Nephron progenitor cell (in vitro differentiated cells): ENCODE measurements at regions not wholly inside any gene's neighbourhood (a gene's known extent, or its start where the extent isn't known, plus 50 kb on each side); places are given as distances from the start of the nearest gene placed in this dataset.

ENCODE experiments used
- DNase-seq: peaks from one replicate; pipeline ENCODE4 v3.0.0; 2021
- H3K27ac Mint-ChIP-seq: 2 replicates; pipeline ENCODE4 v1.8.0; 2021; ENCODE audit warnings: mild to moderate bottlenecking, moderate library complexity, mixed read lengths
- H3K27me3 Mint-ChIP-seq: 2 replicates; pipeline ENCODE4 v1.8.0; 2021; ENCODE audit warnings: mild to moderate bottlenecking, low read depth, mixed read lengths; ENCODE audit not compliant: poor library complexity
- H3K36me3 Mint-ChIP-seq: 2 replicates; pipeline ENCODE4 v1.8.0; 2021; ENCODE audit warnings: low read depth, mixed read lengths
- H3K4me1 Mint-ChIP-seq: 2 replicates; pipeline ENCODE4 v1.8.0; 2021; ENCODE audit warnings: mixed read lengths
- H3K4me3 Mint-ChIP-seq: 2 replicates; pipeline ENCODE4 v1.8.0; 2021; ENCODE audit warnings: mild to moderate bottlenecking, moderate library complexity, mixed read lengths
- H3K9me3 Mint-ChIP-seq: 2 replicates; pipeline ENCODE4 v1.8.0; 2021; ENCODE audit warnings: mild to moderate bottlenecking, moderate library complexity, mixed read lengths
- TF ChIP-seq, protein P1 (sequence below): fragments of 200-600 bp; sonication (generic); IDR thresholded peaks from 2 replicates; pipeline ENCODE4 v1.5.0; 2021; ENCODE audit warnings: antibody characterized with exemption

DNA sequence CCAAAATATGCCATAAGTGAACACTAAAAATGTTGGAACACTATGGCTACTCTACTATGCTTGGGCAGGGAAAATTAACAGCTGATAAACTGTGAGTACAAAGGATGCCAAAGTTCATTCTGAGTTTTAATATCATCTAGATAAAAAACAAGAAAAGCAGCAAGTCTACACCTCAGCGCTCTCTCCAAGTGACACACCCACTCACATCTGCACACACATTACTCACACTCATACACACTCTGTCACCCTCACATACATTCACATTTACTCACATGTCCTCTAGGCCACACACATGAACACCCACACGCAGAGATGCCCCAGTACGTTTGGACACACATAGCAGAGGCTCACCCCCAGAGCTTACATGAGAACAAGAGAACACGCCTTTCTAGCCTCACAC is 87.3 kb upstream of the RAB4A start:
- DNase-seq: no peak
- H3K27ac Mint-ChIP-seq: no peak overlapping the region
- H3K27me3 Mint-ChIP-seq: peaks cover 5% of the 10 kb centered on the region
- no peaks in the 10 kb centered on the region for H3K9me3 Mint-ChIP-seq
- H3K36me3 Mint-ChIP-seq: no peaks in the 10 kb centered on the region
- H3K4me1 Mint-ChIP-seq: peaks cover 9% of the 10 kb centered on the region
- TF ChIP-seq, protein P1, sequence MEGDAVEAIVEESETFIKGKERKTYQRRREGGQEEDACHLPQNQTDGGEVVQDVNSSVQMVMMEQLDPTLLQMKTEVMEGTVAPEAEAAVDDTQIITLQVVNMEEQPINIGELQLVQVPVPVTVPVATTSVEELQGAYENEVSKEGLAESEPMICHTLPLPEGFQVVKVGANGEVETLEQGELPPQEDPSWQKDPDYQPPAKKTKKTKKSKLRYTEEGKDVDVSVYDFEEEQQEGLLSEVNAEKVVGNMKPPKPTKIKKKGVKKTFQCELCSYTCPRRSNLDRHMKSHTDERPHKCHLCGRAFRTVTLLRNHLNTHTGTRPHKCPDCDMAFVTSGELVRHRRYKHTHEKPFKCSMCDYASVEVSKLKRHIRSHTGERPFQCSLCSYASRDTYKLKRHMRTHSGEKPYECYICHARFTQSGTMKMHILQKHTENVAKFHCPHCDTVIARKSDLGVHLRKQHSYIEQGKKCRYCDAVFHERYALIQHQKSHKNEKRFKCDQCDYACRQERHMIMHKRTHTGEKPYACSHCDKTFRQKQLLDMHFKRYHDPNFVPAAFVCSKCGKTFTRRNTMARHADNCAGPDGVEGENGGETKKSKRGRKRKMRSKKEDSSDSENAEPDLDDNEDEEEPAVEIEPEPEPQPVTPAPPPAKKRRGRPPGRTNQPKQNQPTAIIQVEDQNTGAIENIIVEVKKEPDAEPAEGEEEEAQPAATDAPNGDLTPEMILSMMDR: no peak
- H3K4me3 Mint-ChIP-seq: no peak overlapping the region

DNA sequence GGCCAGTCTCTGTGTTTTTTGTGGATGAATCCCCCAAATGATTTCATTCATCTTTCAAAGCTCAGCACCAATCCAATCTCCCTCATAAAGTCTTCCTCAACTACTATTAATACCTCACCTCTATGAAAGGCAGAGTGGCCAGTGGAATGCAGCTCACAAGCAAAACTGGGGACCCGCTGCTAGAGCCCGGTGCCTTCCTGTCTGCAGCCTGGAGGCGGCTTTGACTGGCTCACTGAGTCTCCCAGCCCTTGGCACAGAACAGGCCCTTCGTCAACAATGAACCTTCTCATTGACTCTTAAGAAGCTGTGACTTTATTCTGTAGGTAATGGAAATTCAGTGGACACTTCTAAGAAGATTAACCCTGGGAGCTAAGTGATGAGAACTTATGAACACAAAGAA is 86.8 kb upstream of the RAB4A start:
- no peak overlapping the region for H3K4me3 Mint-ChIP-seq
- no peak overlapping the region for H3K27ac Mint-ChIP-seq
- peaks cover 9% of the 10 kb centered on the region for H3K4me1 Mint-ChIP-seq
- H3K36me3 Mint-ChIP-seq: no peaks in the 10 kb centered on the region
- H3K9me3 Mint-ChIP-seq: no peaks in the 10 kb centered on the region
- peaks cover 5% of the 10 kb centered on the region for H3K27me3 Mint-ChIP-seq
- TF ChIP-seq, protein P1: no peak
- DNase-seq: no peak

DNA sequence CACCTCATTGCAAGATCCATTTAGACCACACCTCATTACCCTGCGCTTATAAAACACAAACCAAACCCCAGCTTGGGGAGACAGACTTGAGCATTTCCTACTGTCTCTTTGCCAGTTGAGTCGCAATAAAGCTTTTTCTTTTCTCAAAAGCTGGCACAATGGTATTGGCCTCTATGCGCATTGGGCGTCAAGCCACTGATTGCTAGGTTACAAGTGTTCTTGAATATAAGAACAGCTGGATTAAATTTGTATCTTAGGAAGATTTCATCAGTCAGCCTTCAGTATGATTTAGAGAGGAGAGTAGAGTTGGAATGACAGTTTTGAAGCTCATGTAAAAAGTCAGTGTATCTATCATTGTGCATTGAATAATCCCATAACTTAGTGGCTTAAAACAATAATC is 84.9 kb upstream of the RAB4A start:
- TF ChIP-seq, protein P1: no peak
- no peaks in the 10 kb centered on the region for H3K36me3 Mint-ChIP-seq
- no peaks in the 10 kb centered on the region for H3K9me3 Mint-ChIP-seq

DNA sequence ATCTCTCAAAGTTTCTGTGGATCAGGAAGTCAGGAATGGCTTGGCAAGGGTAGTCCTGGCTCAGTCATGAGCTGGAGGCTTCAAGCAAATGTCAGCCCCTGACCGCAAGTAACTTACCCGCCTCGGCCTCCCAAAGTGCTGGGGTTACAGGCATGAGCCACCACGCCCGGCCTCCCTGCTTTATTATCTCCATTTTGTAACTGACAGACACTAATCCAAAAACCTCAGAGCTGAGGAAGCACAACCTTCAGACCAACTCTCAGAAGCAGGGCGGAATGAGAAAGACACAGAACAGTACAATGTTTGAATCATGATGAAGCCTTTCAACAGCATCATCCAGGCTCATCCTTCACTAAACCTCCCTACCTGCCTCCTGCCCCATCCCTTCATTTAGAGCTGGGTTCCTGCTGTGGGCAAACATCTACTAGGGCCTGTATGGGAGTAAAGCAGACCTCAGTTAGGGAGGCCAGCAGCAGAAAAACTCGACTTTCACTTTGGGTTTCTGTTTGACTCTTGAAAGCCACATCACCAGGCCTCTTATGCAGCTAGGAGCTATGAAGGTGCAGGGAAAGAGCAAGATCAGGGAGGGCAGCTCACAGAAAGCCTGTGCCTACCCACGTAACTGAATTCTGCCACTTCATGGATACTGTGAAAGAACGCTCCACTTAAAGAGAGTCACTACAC is 84.4 kb upstream of the RAB4A start:
- Mint-ChIP-seq H3K36me3 (no peaks in the 10 kb centered on the region), H3K27me3 (peaks cover 5% of the 10 kb centered on the region), H3K4me3 (no peak overlapping the region), H3K9me3 (no peaks in the 10 kb centered on the region), H3K27ac (no peak overlapping the region), H3K4me1 (peaks cover 9% of the 10 kb centered on the region)
- TF ChIP-seq, protein P1: no peak
- DNase-seq: no peak

More for the DNA sequence above, 84.9 kb upstream of the RAB4A start:
- DNase-seq: no peak
- H3K27ac Mint-ChIP-seq: no peak overlapping the region
- peaks cover 9% of the 10 kb centered on the region for H3K4me1 Mint-ChIP-seq
- peaks cover 5% of the 10 kb centered on the region for H3K27me3 Mint-ChIP-seq
- H3K4me3 Mint-ChIP-seq: no peak overlapping the region

DNA sequence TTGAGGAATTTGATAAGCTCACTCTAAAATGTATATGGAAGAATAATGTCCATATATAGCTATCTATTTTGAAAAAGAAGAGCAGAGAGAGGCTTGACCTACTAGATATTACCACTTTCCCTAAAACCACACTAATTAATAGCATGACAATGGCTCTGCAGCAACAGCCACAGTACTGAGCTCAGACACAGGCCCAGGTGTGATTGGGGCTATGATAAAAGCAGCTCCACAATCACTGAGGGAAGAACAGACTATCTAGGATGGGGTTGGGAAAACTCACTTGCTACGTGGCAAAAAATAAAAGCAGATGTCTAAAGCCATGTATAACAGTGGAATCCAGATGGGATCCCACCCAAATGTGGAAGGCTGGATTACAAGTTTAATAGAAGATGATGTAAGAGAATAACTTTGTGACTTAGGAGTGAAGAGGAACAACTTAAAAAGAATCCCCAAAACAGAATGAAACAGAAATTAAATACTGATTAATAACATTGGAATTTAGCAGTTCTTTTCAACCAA is 80.8 kb upstream of the RAB4A start:
- no peak for DNase-seq
- peaks cover 18% of the 10 kb centered on the region for H3K4me1 Mint-ChIP-seq
- H3K36me3 Mint-ChIP-seq: no peaks in the 10 kb centered on the region
- TF ChIP-seq, protein P1: no peak
- peaks cover 8% of the 10 kb centered on the region for H3K27me3 Mint-ChIP-seq
- no peak overlapping the region for H3K4me3 Mint-ChIP-seq
- H3K9me3 Mint-ChIP-seq: no peaks in the 10 kb centered on the region
- no peak overlapping the region for H3K27ac Mint-ChIP-seq

DNA sequence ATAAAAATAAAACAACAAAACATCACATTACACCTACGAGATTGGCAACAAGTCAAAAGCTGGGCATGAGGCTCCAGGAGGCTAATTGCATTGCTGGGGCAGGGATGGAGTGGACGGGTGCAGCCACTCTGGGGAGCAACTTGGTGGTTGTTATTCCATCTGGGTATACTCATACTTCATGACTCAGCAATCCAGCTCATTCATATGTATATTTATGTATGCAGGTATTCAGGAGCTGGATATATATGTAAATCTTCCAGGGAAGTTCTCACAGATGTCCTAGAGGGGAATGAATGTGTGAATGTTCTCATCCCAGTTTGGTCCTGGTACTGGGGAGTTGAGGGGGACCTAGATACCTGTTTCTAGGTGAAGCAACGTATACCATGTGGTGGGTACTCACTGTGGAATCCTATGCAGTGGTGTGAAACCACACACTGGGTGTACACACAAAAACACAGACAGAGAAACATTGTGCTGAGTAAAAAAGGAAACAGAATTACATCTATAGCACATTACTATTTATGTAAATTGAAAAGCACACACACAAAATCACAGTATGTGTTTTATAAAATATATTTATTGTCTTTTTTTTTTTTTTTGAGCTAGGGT is 79.7 kb upstream of the RAB4A start:
- H3K4me3 Mint-ChIP-seq: no peak overlapping the region
- DNase-seq: no peak
- H3K9me3 Mint-ChIP-seq: no peaks in the 10 kb centered on the region
- H3K36me3 Mint-ChIP-seq: no peaks in the 10 kb centered on the region
- peaks cover 8% of the 10 kb centered on the region for H3K27me3 Mint-ChIP-seq
- TF ChIP-seq, protein P1: no peak
- peaks cover 18% of the 10 kb centered on the region for H3K4me1 Mint-ChIP-seq
- no peak overlapping the region for H3K27ac Mint-ChIP-seq
